HepG2 (cell line): ENCODE measurements at regions not wholly inside any gene's neighbourhood (a gene's known extent, or its start where the extent isn't known, plus 50 kb on each side); places are given as distances from the start of the nearest gene placed in this dataset.

ENCODE experiments used
- ATAC-seq: fragments of 200-7000 bp; cut with Tn5 transposase; 3 replicates; pipeline ENCODE4 v1.9.1; 2020; ENCODE audit warnings: mild to moderate bottlenecking, moderate library complexity
- BruUV-seq: library from RNA; stranded (reverse); fragments of 400-500 nt; replicated peaks from 2 replicates; lab custom pipeline; 2021; lab: Mats Ljungman, UMichigan
- CTCF ChIA-PET: fragments of 300-600 bp; formaldehyde crosslinking; extraction: SDS; loops from one replicate; lab custom pipeline; 2021; ENCODE audit warnings: low total read pairs, inconsistent platforms, low intra/inter-chr PET ratio; lab: Yijun Ruan, JAX
- POLR2A ChIA-PET: fragments of 350-600 bp; sonication (Branson Sonifier 250); formaldehyde crosslinking; loops from one replicate; lab custom pipeline; 2020; ENCODE audit warnings: antibody characterized with exemption, inconsistent platforms; lab: Yijun Ruan, JAX
- DNase-seq: peaks from one replicate; pipeline ENCODE4 v3.0.0-alpha.2; 2015; ENCODE audit warnings: low spot score
- FAIRE-seq: peaks from 3 replicates; lab custom pipeline; 2011; peaks lifted over from hg19 to GRCh38; lab: Jason Lieb, UNC
- H2AFZ ChIP-seq: one replicate; pipeline ENCODE4 v1.6.1; 2011; ENCODE audit warnings: low read length, inconsistent platforms
- H3K27ac ChIP-seq: fragments of 300-600 bp; 3 replicates; pipeline ENCODE4 v1.8.0; 2011; ENCODE audit warnings: mixed run types, mild to moderate bottlenecking, mixed read lengths, low read length, inconsistent platforms; ENCODE audit not compliant: insufficient read depth; ENCODE audit errors: extremely low read length
- H3K27me3 ChIP-seq, 2 experiments: fragments of 200-600 bp in 1 of 2; 2 replicates in 1 of 2; 3 replicates in 1 of 2; pipeline versions ENCODE4 v1.6.0 to v1.8.0; 2011; ENCODE audit warnings: low read length in 2 of 2, mild to moderate bottlenecking in 2 of 2, moderate library complexity in 2 of 2, inconsistent platforms in 1 of 2; ENCODE audit not compliant: insufficient read depth in 2 of 2, control insufficient read depth in 1 of 2
- H3K36me3 ChIP-seq, 2 experiments: fragments of 200-600 bp in 1 of 2; replicated peaks in 1 of 2; 2 replicates in 1 of 2; 3 replicates in 1 of 2; pipeline versions ENCODE4 v1.5.1 to v1.8.0; 2011; ENCODE audit warnings: low read length in 2 of 2, inconsistent platforms in 1 of 2; ENCODE audit not compliant: insufficient read depth in 2 of 2, control insufficient read depth in 1 of 2
- H3K4me1 ChIP-seq: 2 replicates; pipeline ENCODE4 v1.5.1; 2012; ENCODE audit warnings: low read length, inconsistent platforms; ENCODE audit not compliant: insufficient read depth
- H3K4me2 ChIP-seq: 2 replicates; pipeline ENCODE4 v1.6.0; 2011; ENCODE audit warnings: low read depth, low read length, inconsistent platforms
- H3K4me3 ChIP-seq, 3 experiments: fragments of 200-600 bp in 1 of 3; sonication (generic), shearing (Covaris generic) in 1 of 3; replicated peaks in 1 of 3; 2 replicates each; pipeline ENCODE4 v1.5.1; 2011 to 2016; ENCODE audit warnings: low read length in 3 of 3, inconsistent platforms in 2 of 3, low read depth in 2 of 3, mild to moderate bottlenecking in 2 of 3, control low read depth in 1 of 3, mixed read lengths in 1 of 3; ENCODE audit not compliant: insufficient read depth in 1 of 3
- H3K79me2 ChIP-seq: one replicate; pipeline ENCODE4 v1.6.1; 2011; ENCODE audit warnings: low read length, inconsistent platforms; ENCODE audit not compliant: insufficient read depth
- H3K9ac ChIP-seq: 2 replicates; pipeline ENCODE4 v1.6.0; 2011; ENCODE audit warnings: mild to moderate bottlenecking, low read depth, low read length, inconsistent platforms; ENCODE audit not compliant: insufficient read depth
- H3K9me3 ChIP-seq: 2 replicates; pipeline ENCODE4 v1.5.1; 2012; ENCODE audit warnings: mild to moderate bottlenecking, low read length
- H4K20me1 ChIP-seq: 2 replicates; pipeline ENCODE4 v1.6.0; 2011; ENCODE audit warnings: inconsistent platforms, mild to moderate bottlenecking, low read length, moderate library complexity; ENCODE audit not compliant: insufficient read depth
- ATM ChIP-seq: fragments of 450-650 bp; IDR thresholded peaks from 2 replicates; pipeline ENCODE4 v1.7.1; 2017; ENCODE audit warnings: mild to moderate bottlenecking, borderline replicate concordance
- ELF1 ChIP-seq: sonication (generic); formaldehyde crosslinking; IDR thresholded peaks from 2 replicates; pipeline ENCODE4 v1.4.0; 2020; ENCODE audit warnings: missing genetic modification reagents
- HNRNPLL ChIP-seq: fragments of 200-400 bp; formaldehyde crosslinking; IDR thresholded peaks from 2 replicates; pipeline ENCODE4 v1.6.1; 2017; ENCODE audit warnings: mild to moderate bottlenecking, low read depth, low read length; ENCODE audit not compliant: poor library complexity, severe bottlenecking
- MTERF4 ChIP-seq: sonication (generic); formaldehyde crosslinking; IDR thresholded peaks from 2 replicates; pipeline ENCODE4 v1.8.0; 2023; ENCODE audit warnings: mild to moderate bottlenecking, missing genetic modification reagents
- NPAS2 ChIP-seq: sonication (generic); formaldehyde crosslinking; IDR thresholded peaks from 2 replicates; pipeline ENCODE4 v1.8.0; 2022; ENCODE audit warnings: mild to moderate bottlenecking, missing genetic modification reagents, borderline replicate concordance
- PHB2 ChIP-seq: fragments of 450-650 bp; IDR thresholded peaks from 2 replicates; pipeline ENCODE4 v1.6.1; 2018; ENCODE audit not compliant: partially characterized antibody
- THAP8 ChIP-seq: sonication (generic); formaldehyde crosslinking; IDR thresholded peaks from 2 replicates; pipeline ENCODE4 v1.5.1; 2020; ENCODE audit warnings: missing genetic modification reagents, mild to moderate bottlenecking, borderline replicate concordance
- ZFX ChIP-seq: sonication (generic); formaldehyde crosslinking; IDR thresholded peaks from 2 replicates; pipeline ENCODE4 v1.4.0; 2020; ENCODE audit warnings: mild to moderate bottlenecking, low read depth, missing genetic modification reagents, moderate library complexity
- ZGPAT ChIP-seq: IDR thresholded peaks from 2 replicates; pipeline ENCODE4 v1.6.1; 2016; ENCODE audit warnings: mild to moderate bottlenecking
- ZNF343 ChIP-seq: sonication (generic); formaldehyde crosslinking; IDR thresholded peaks from 2 replicates; pipeline ENCODE4 v1.4.0; 2020; ENCODE audit warnings: mild to moderate bottlenecking, missing genetic modification reagents
- ZNF841 ChIP-seq: sonication (generic); formaldehyde crosslinking; IDR thresholded peaks from 2 replicates; pipeline ENCODE4 v1.8.1; 2023; ENCODE audit warnings: missing genetic modification reagents, borderline replicate concordance
- WGBS: methylation state at CpG from one replicate; pipeline ENCODE4 v1.1.6; 2017; ENCODE audit warnings: low lambda C conversion rate; 5-methylcytosine and 5-hydroxymethylcytosine counted together
- in situ Hi-C: cut with HindIII; loops from 2 replicates; pipeline ENCODE4 v1.10.0; 2017; ENCODE audit warnings: low pct_unique_long_range_greater_than_20kb; ENCODE audit not compliant: extremely low pct_ligation_motif_present
- intact Hi-C: fragments of 100-400 bp; cut with micrococcal nuclease; formaldehyde crosslinking; loops from one replicate; pipeline ENCODE4 v1.10.0; 2022; ENCODE audit not compliant: unreplicated experiment
- TF ChIP-seq, protein P1 (sequence below): IDR thresholded peaks from 2 replicates; pipeline ENCODE4 v1.6.1; 2016
- TF ChIP-seq, protein P2 (sequence below): sonication (generic); formaldehyde crosslinking; IDR thresholded peaks from 2 replicates; pipeline ENCODE4 v1.8.1; 2023; ENCODE audit warnings: mild to moderate bottlenecking, missing genetic modification reagents
- TF ChIP-seq, protein P3 (sequence below): sonication (generic); formaldehyde crosslinking; IDR thresholded peaks from 2 replicates; pipeline ENCODE4; 2020; ENCODE audit warnings: missing genetic modification reagents, mild to moderate bottlenecking, borderline replicate concordance
- TF ChIP-seq, protein P4 (sequence below): sonication (generic); formaldehyde crosslinking; IDR thresholded peaks from 2 replicates; pipeline ENCODE4 v1.4.0; 2020; ENCODE audit warnings: missing genetic modification reagents

DNA sequence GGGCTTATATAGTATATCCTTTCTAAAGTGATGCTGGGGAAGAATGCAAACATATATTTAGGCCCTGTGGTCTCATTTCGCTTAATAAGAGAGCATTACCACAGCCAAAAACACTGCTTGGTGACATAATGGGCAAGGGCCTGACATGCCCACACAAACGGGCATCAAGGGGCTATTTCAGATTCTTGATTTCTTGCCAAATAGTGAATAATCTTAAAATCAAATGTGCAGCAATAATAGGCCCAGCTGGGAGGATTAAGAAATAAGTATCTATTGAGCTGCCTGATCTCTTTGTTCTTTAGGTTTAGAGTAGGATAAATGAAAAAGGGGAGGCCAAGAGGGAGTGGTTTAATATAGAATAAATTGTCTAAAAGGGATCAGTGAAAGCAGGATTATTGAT lies 241.0 kb upstream of the GBE1 start:
- CTCF ChIA-PET, result no interaction called here
- in situ Hi-C loops, result no loop called here
- TF ChIP-seq ATM (no peak), ZFX (CRISPR knock-in tag) (no peak), ELF1 (no peak), NPAS2 (CRISPR knock-in tag) (no peak), THAP8 (CRISPR knock-in tag) (no peak), MTERF4 (no peak), ZNF841 (CRISPR knock-in tag) (no peak), ZNF343 (CRISPR knock-in tag) (no peak), ZGPAT (CRISPR knock-in tag) (no peak), HNRNPLL (no peak), PHB2 (no peak)
- TF ChIP-seq, protein P1, sequence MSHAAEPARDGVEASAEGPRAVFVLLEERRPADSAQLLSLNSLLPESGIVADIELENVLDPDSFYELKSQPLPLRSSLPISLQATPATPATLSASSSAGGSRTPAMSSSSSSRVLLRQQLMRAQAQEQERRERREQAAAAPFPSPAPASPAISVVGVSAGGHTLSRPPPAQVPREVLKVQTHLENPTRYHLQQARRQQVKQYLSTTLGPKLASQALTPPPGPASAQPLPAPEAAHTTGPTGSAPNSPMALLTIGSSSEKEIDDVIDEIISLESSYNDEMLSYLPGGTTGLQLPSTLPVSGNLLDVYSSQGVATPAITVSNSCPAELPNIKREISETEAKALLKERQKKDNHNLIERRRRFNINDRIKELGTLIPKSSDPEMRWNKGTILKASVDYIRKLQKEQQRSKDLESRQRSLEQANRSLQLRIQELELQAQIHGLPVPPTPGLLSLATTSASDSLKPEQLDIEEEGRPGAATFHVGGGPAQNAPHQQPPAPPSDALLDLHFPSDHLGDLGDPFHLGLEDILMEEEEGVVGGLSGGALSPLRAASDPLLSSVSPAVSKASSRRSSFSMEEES, result no peak
- TF ChIP-seq, protein P2, sequence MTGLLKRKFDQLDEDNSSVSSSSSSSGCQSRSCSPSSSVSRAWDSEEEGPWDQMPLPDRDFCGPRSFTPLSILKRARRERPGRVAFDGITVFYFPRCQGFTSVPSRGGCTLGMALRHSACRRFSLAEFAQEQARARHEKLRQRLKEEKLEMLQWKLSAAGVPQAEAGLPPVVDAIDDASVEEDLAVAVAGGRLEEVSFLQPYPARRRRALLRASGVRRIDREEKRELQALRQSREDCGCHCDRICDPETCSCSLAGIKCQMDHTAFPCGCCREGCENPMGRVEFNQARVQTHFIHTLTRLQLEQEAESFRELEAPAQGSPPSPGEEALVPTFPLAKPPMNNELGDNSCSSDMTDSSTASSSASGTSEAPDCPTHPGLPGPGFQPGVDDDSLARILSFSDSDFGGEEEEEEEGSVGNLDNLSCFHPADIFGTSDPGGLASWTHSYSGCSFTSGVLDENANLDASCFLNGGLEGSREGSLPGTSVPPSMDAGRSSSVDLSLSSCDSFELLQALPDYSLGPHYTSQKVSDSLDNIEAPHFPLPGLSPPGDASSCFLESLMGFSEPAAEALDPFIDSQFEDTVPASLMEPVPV (CRISPR knock-in tag), result no peak
- TF ChIP-seq, protein P3, sequence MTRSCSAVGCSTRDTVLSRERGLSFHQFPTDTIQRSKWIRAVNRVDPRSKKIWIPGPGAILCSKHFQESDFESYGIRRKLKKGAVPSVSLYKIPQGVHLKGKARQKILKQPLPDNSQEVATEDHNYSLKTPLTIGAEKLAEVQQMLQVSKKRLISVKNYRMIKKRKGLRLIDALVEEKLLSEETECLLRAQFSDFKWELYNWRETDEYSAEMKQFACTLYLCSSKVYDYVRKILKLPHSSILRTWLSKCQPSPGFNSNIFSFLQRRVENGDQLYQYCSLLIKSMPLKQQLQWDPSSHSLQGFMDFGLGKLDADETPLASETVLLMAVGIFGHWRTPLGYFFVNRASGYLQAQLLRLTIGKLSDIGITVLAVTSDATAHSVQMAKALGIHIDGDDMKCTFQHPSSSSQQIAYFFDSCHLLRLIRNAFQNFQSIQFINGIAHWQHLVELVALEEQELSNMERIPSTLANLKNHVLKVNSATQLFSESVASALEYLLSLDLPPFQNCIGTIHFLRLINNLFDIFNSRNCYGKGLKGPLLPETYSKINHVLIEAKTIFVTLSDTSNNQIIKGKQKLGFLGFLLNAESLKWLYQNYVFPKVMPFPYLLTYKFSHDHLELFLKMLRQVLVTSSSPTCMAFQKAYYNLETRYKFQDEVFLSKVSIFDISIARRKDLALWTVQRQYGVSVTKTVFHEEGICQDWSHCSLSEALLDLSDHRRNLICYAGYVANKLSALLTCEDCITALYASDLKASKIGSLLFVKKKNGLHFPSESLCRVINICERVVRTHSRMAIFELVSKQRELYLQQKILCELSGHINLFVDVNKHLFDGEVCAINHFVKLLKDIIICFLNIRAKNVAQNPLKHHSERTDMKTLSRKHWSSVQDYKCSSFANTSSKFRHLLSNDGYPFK (CRISPR knock-in tag), result no peak
- TF ChIP-seq, protein P4, sequence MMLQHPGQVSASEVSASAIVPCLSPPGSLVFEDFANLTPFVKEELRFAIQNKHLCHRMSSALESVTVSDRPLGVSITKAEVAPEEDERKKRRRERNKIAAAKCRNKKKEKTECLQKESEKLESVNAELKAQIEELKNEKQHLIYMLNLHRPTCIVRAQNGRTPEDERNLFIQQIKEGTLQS (CRISPR knock-in tag), result no peak

More for the DNA sequence above, 241.0 kb upstream of the GBE1 start:
- Histone ChIP-seq H3K36me3 (no peaks in the 10 kb centered on the region), H3K4me2 (no peak overlapping the region), H4K20me1 (no peaks in the 10 kb centered on the region), H2AFZ (no peak overlapping the region), H3K27ac (no peak overlapping the region), H3K9ac (no peak overlapping the region), H3K4me3 (no peak overlapping the region), H3K9me3 (peaks cover 6% of the 10 kb centered on the region), H3K4me1 (no peaks in the 10 kb centered on the region), H3K27me3 (no peaks in the 10 kb centered on the region), H3K79me2 (peaks cover 2% of the 10 kb centered on the region)
- no TSS peak for BruUV-seq
- POLR2A ChIA-PET, result no interaction called here
- intact Hi-C loops, result no loop called here
- DNase-seq, result no peak
- no peak for FAIRE-seq
- WGBS, result 64% methylated on average over 2 of the region's 2 CpGs
- ATAC-seq, result no peak
